Testis (tissue), 2 donors: ENCODE measurements at regions not wholly inside any gene's neighbourhood (a gene's known extent, or its start where the extent isn't known, plus 50 kb on each side); places are given as distances from the start of the nearest gene placed in this dataset.

Experiments
- DNase-seq: peaks from one replicate; pipeline ENCODE4 v3.0.0-alpha.2; 2019
- H3K27ac ChIP-seq, 2 donors: fragments of 200-600 bp; sonication (generic); one replicate each; pipeline ENCODE4 v1.5.1; 2019
- H3K27me3 ChIP-seq: fragments of 200-600 bp; sonication (generic); one replicate; pipeline ENCODE4 v1.5.1; 2019
- H3K36me3 ChIP-seq: fragments of 200-600 bp; sonication (generic); one replicate; pipeline ENCODE4 v1.5.1; 2017; ENCODE audit warnings: low read depth; ENCODE audit errors: missing control alignments
- H3K4me1 ChIP-seq: fragments of 200-600 bp; sonication (generic); one replicate; pipeline ENCODE4 v1.5.1; 2019
- H3K4me3 ChIP-seq, 2 donors: fragments of 200-600 bp; sonication (generic); one replicate each; pipeline ENCODE4 v1.5.1; 2017 to 2019
- H3K9me3 ChIP-seq: fragments of 200-600 bp; sonication (generic); one replicate; pipeline ENCODE4 v1.5.1; 2017
- POLR2A ChIP-seq: fragments of 450-650 bp; IDR thresholded peaks from one replicate; pipeline ENCODE4 v1.6.1; 2017; ENCODE audit warnings: antibody characterized with exemption, mild to moderate bottlenecking, moderate library complexity
- WGBS, 2 donors: methylation state at CpG; one replicate each; pipeline ENCODE4 v1.1.5; 2018; 5-methylcytosine and 5-hydroxymethylcytosine counted together
- intact Hi-C: fragments of 100-400 bp; cut with DNase I; formaldehyde crosslinking; loops from one replicate; pipeline ENCODE4 v1.15.1; 2023; ENCODE audit warnings: low total_unique reads
- TF ChIP-seq, protein P1 (sequence below), 3 experiments: fragments of 450-650 bp in 2 of 3; fragments of 200-600 bp in 1 of 3; sonication (generic) in 1 of 3; IDR thresholded peaks; one replicate each; pipeline ENCODE4 v1.5.1; 2016 to 2019; ENCODE audit warnings: antibody characterized with exemption in 3 of 3, mild to moderate bottlenecking in 2 of 3, moderate library complexity in 1 of 3

- no peak for DNase-seq
- Histone ChIP-seq H3K36me3 (no peaks in the 10 kb centered on the region), H3K4me3 (no peak overlapping the region), H3K9me3 (no peaks in the 10 kb centered on the region), H3K27me3 (no peaks in the 10 kb centered on the region), H3K27ac (no peak overlapping the region), H3K4me1 (no peaks in the 10 kb centered on the region)
- TF ChIP-seq POLR2A = no peak
- TF ChIP-seq, protein P1, sequence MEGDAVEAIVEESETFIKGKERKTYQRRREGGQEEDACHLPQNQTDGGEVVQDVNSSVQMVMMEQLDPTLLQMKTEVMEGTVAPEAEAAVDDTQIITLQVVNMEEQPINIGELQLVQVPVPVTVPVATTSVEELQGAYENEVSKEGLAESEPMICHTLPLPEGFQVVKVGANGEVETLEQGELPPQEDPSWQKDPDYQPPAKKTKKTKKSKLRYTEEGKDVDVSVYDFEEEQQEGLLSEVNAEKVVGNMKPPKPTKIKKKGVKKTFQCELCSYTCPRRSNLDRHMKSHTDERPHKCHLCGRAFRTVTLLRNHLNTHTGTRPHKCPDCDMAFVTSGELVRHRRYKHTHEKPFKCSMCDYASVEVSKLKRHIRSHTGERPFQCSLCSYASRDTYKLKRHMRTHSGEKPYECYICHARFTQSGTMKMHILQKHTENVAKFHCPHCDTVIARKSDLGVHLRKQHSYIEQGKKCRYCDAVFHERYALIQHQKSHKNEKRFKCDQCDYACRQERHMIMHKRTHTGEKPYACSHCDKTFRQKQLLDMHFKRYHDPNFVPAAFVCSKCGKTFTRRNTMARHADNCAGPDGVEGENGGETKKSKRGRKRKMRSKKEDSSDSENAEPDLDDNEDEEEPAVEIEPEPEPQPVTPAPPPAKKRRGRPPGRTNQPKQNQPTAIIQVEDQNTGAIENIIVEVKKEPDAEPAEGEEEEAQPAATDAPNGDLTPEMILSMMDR (IDR thresholded peaks at IDR 0.05) = no peak
- intact Hi-C loops = no loop called here
Observed at GRCh38 chr14:71659159-71659558, 273.1 kb upstream of the RGS6 start.

- DNase-seq = no peak
- H3K4me1 ChIP-seq = no peaks in the 10 kb centered on the region
- H3K36me3 ChIP-seq = no peaks in the 10 kb centered on the region
- H3K27ac ChIP-seq = no peak overlapping the region
- H3K9me3 ChIP-seq = no peaks in the 10 kb centered on the region
- H3K4me3 ChIP-seq = no peak overlapping the region
- intact Hi-C loops = no loop called here
- H3K27me3 ChIP-seq = no peaks in the 10 kb centered on the region
- TF ChIP-seq, protein P1 (IDR thresholded peaks at IDR 0.05) = no peak
- TF ChIP-seq POLR2A = no peak
- 89 to 96% methylated on average over 5 of the region's 5 CpGs for WGBS, 2 donors
Observed at GRCh38 chr14:71661441-71661840, 270.8 kb upstream of the RGS6 start.

DNA sequence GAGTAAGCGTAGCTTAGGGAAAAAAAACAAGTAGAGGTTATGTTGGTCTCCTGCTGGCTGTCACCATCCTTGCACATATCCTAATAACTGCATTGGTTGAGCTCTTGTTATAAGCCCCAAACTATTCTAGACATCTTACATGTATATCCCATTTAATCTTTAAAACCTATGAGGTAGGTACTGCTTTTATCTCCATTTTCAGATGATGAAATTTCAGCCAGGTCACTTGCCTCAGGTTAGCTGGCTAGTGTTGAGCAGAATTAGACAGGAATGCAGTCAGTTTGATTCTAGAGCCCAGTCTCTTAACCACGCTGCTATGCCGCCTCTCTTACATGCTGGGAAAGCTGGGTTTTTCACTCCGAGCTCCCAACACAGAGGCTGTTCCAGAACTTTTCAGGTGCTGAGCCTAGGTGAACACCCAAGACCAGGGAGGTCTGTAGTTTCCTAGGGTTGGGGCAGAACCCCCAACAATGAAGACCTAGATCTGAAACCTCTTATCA is 269.9 kb upstream of the RGS6 start:
- Histone ChIP-seq H3K27ac (no peak overlapping the region), H3K27me3 (no peaks in the 10 kb centered on the region), H3K36me3 (no peaks in the 10 kb centered on the region), H3K9me3 (no peaks in the 10 kb centered on the region), H3K4me3 (no peak overlapping the region), H3K4me1 (no peaks in the 10 kb centered on the region)
- intact Hi-C loops = no loop called here
- TF ChIP-seq, protein P1 (IDR thresholded peaks at IDR 0.05) = no peak
- TF ChIP-seq POLR2A = no peak
- no peak for DNase-seq
- 94% methylated on average over 4 of the region's 4 CpGs for WGBS, 2 donors

DNA sequence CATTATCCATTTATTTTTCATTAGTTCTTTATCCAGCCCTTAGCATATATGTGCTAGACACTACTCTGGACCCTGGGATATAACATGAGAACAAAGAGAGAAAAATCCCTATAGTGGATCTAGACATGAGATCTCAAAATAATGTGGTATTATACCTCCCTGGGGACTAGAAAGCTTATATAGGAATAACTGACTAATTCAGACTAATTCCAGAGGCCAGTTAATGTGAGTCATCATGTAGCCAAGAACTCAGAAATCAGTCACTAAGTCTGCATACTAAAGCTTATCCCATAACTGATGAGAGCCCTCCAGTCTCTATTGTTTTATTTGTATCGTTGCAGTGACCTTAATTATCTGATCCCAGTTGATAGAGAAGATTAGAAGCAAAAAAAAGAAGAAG is 267.1 kb upstream of the RGS6 start:
- no peak overlapping the region for H3K27ac ChIP-seq
- intact Hi-C loops = no loop called here
- 76 to 78% methylated on average over 1 of the region's 1 CpG for WGBS, 2 donors
- H3K27me3 ChIP-seq = no peaks in the 10 kb centered on the region
- H3K9me3 ChIP-seq = no peaks in the 10 kb centered on the region
- no peaks in the 10 kb centered on the region for H3K36me3 ChIP-seq
- H3K4me1 ChIP-seq = peaks cover 4% of the 10 kb centered on the region
- DNase-seq = no peak
- TF ChIP-seq, protein P1 (IDR thresholded peaks at IDR 0.05) = no peak
- no peak overlapping the region for H3K4me3 ChIP-seq

- Histone ChIP-seq H3K9me3 (no peaks in the 10 kb centered on the region), H3K36me3 (no peaks in the 10 kb centered on the region), H3K27ac (no peak overlapping the region), H3K4me3 (no peak overlapping the region), H3K27me3 (no peaks in the 10 kb centered on the region), H3K4me1 (peaks cover 4% of the 10 kb centered on the region)
- no peak for TF ChIP-seq POLR2A
- TF ChIP-seq, protein P1 (IDR thresholded peaks at IDR 0.05) = no peak
- WGBS, 2 donors = 77 to 84% methylated on average over 2 of the region's 2 CpGs
- DNase-seq = no peak
- intact Hi-C loops = no loop called here
Observed at GRCh38 chr14:71665781-71666180, 266.4 kb upstream of the RGS6 start.
